ENCODE measurements at regions not wholly inside any gene's neighbourhood (a gene's known extent, or its start where the extent isn't known, plus 50 kb on each side); places are given as distances from the start of the nearest gene placed in this dataset.

DNA sequence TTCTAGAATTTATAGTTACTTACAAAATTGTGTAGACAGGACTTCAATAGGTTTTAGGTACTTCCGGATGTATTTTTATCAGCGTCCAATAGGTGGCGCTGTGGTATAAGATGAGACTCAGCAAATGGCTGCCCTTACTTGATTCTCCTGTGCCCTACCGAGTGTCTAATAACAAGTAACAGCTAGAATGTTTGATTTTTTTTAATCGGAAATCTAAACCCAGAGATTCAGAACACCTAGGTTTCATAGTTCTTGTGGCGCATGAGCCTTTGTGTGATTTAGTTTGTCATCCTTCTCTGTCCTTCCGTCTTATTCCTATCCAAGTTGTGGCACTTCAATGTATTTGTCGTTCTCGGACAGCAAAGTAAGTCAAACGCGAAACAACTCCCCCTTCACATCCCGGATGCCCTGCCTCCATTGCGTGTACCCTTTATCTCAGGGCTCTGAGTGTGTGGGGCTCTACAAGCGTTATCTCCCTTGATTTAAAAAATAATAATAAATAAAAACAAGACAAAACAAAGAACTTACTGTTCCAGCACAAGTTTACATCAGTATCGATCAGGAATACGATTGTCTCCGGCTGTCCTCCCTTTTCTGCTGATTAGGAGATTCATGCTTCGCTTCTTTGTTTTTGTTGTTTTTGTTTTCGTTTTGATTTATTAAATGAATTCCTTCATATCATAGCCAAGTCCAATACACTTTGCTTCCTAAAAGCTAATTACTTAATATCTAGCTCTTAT, 50.7 kb upstream of the SLC30A5 start (continued):
- TF ChIP-seq HMG20B (CRISPR knock-in tag; conservative IDR thresholded peaks at IDR 0.05) (no peak), FLYWCH1 (CRISPR knock-in tag; IDR thresholded peaks at IDR 0.05) (no peak), ZNF18 (CRISPR knock-in tag; IDR thresholded peaks at IDR 0.05; ENCODE audit: insufficient replicate concordance) (no peak), HOXA3 (CRISPR knock-in tag; IDR thresholded peaks at IDR 0.05) (no peak), ZBTB20 (CRISPR knock-in tag; IDR thresholded peaks at IDR 0.05; ENCODE audit: borderline replicate concordance, low read depth) (no peak), MTA3 (CRISPR knock-in tag; IDR thresholded peaks at IDR 0.05) (no peak), AGO1 (IDR thresholded peaks at IDR 0.05; ENCODE audit: low read depth, low read length, poor library complexity, severe bottlenecking) (no peak), ZNF224 (CRISPR knock-in tag; IDR thresholded peaks at IDR 0.05) (no peak), ZNF780A (CRISPR knock-in tag; IDR thresholded peaks at IDR 0.05) (no peak), TBL1XR1 (IDR thresholded peaks at IDR 0.05; ENCODE audit: borderline replicate concordance, low read length, partially characterized antibody) (no peak), SP1 (IDR thresholded peaks at IDR 0.05) (no peak), SP1 (CRISPR knock-in tag; IDR thresholded peaks at IDR 0.05) (no peak), CSRNP2 (CRISPR knock-in tag; conservative IDR thresholded peaks at IDR 0.05; ENCODE audit: low read depth) (no peak), ELF4 (CRISPR knock-in tag; IDR thresholded peaks at IDR 0.05; ENCODE audit: borderline replicate concordance) (peak; percentile 71), ZNF230 (CRISPR knock-in tag; IDR thresholded peaks at IDR 0.05) (no peak), RNF2 (conservative IDR thresholded peaks at IDR 0.05; ENCODE audit: low read depth) (no peak), TFDP2 (CRISPR knock-in tag; IDR thresholded peaks at IDR 0.05) (no peak), SMYD3 (CRISPR knock-in tag; IDR thresholded peaks at IDR 0.05) (no peak), PBX3 (CRISPR knock-in tag; IDR thresholded peaks at IDR 0.05; ENCODE audit: borderline replicate concordance) (no peak), MXD4 (CRISPR knock-in tag; IDR thresholded peaks at IDR 0.05) (peak; percentile 55; the same call in 1 of the 2 replicates), FOXK2 (IDR thresholded peaks at IDR 0.05) (no peak), HNRNPK (IDR thresholded peaks at IDR 0.05; ENCODE audit: low read depth, low read length, poor library complexity, severe bottlenecking) (no peak), U2AF1 (optimal IDR thresholded peaks at IDR 0.05; ENCODE audit: low read depth, low read length) (no peak), CBX1 (IDR thresholded peaks at IDR 0.05; ENCODE audit: low read depth) (no peak), ZC3H4 (CRISPR knock-in tag; IDR thresholded peaks at IDR 0.05; ENCODE audit: borderline replicate concordance) (no peak), ZNF879 (CRISPR knock-in tag; IDR thresholded peaks at IDR 0.05) (no peak), DNMT3B (CRISPR knock-in tag; conservative IDR thresholded peaks at IDR 0.05) (no peak)

All from HepG2 (cell line).